Chondrocyte (in vitro differentiated cells): ENCODE measurements at regions not wholly inside any gene's neighbourhood (a gene's known extent, or its start where the extent isn't known, plus 50 kb on each side); places are given as distances from the start of the nearest gene placed in this dataset.

ENCODE experiments used
- DNase-seq: peaks from one replicate; pipeline ENCODE4 v3.0.0; 2021; ENCODE audit warnings: mixed read lengths, low spot score
- H3K27ac Mint-ChIP-seq: one replicate; pipeline ENCODE4 v1.8.0; 2021; ENCODE audit warnings: mild to moderate bottlenecking, moderate library complexity, mixed read lengths; ENCODE audit not compliant: unreplicated experiment
- H3K27me3 Mint-ChIP-seq: 2 replicates; pipeline ENCODE4 v1.8.0; 2021; ENCODE audit warnings: low read depth, mixed read lengths
- H3K36me3 Mint-ChIP-seq: 2 replicates; pipeline ENCODE4 v1.8.0; 2021; ENCODE audit warnings: low read depth, mixed read lengths
- H3K4me1 Mint-ChIP-seq: 2 replicates; pipeline ENCODE4 v1.8.0; 2021; ENCODE audit warnings: low read depth, mild to moderate bottlenecking, mixed read lengths
- H3K4me3 Mint-ChIP-seq: one replicate; pipeline ENCODE4 v1.8.0; 2021; ENCODE audit warnings: mild to moderate bottlenecking, moderate library complexity, mixed read lengths; ENCODE audit not compliant: unreplicated experiment
- H3K9me3 Mint-ChIP-seq: 2 replicates; pipeline ENCODE4 v1.8.0; 2021; ENCODE audit warnings: low read depth, mixed read lengths
- CTCF ChIP-seq: fragments of 200-600 bp; sonication (generic); IDR thresholded peaks from 2 replicates; pipeline ENCODE4 v1.5.0; 2021; ENCODE audit warnings: antibody characterized with exemption, mild to moderate bottlenecking, moderate library complexity

GRCh38 chr14:39827901-39828655 lies 395.8 kb upstream of the FBXO33 start:
- Mint-ChIP-seq H3K4me3 (no peak overlapping the region), H3K9me3 (no peaks in the 10 kb centered on the region), H3K36me3 (no peaks in the 10 kb centered on the region), H3K27ac (no peak overlapping the region), H3K4me1 (no peaks in the 10 kb centered on the region), H3K27me3 (no peaks in the 10 kb centered on the region)
- TF ChIP-seq CTCF: no peak
- DNase-seq: no peak

- Mint-ChIP-seq H3K9me3 (peaks cover 4% of the 10 kb centered on the region), H3K4me1 (no peaks in the 10 kb centered on the region), H3K4me3 (no peak overlapping the region), H3K36me3 (no peaks in the 10 kb centered on the region), H3K27me3 (no peaks in the 10 kb centered on the region), H3K27ac (no peak overlapping the region)
- no peak for TF ChIP-seq CTCF
- no peak for DNase-seq
These were observed 380.5 kb upstream of the FBXO33 start for GRCh38 chr14:39812532-39813320.

GRCh38 chr14:39807271-39807670 lies 375.0 kb upstream of the FBXO33 start:
- no peak for DNase-seq
- Mint-ChIP-seq H3K9me3 (no peaks in the 10 kb centered on the region), H3K27ac (no peak overlapping the region), H3K27me3 (no peaks in the 10 kb centered on the region), H3K4me3 (no peak overlapping the region), H3K36me3 (no peaks in the 10 kb centered on the region), H3K4me1 (no peaks in the 10 kb centered on the region)
- no peak for TF ChIP-seq CTCF

- no peak for TF ChIP-seq CTCF
- H3K4me1 Mint-ChIP-seq: no peaks in the 10 kb centered on the region
- no peaks in the 10 kb centered on the region for H3K36me3 Mint-ChIP-seq
- H3K27ac Mint-ChIP-seq: no peak overlapping the region
- no peak for DNase-seq
- H3K4me3 Mint-ChIP-seq: no peak overlapping the region
- no peaks in the 10 kb centered on the region for H3K9me3 Mint-ChIP-seq
- H3K27me3 Mint-ChIP-seq: no peaks in the 10 kb centered on the region
These were observed 352.2 kb upstream of the FBXO33 start for GRCh38 chr14:39784461-39784860.

- Mint-ChIP-seq H3K4me1 (no peaks in the 10 kb centered on the region), H3K36me3 (no peaks in the 10 kb centered on the region)
These were observed 349.2 kb upstream of the FBXO33 start for GRCh38 chr14:39781466-39781865.

More at GRCh38 chr14:39781466-39781865, 349.2 kb upstream of the FBXO33 start:
- no peak for TF ChIP-seq CTCF
- H3K9me3 Mint-ChIP-seq: peaks cover 14% of the 10 kb centered on the region
- DNase-seq: no peak
- no peaks in the 10 kb centered on the region for H3K27me3 Mint-ChIP-seq
- no peak overlapping the region for H3K27ac Mint-ChIP-seq
- H3K4me3 Mint-ChIP-seq: no peak overlapping the region
